ENCODE measurements at regions not wholly inside any gene's neighbourhood (a gene's known extent, or its start where the extent isn't known, plus 50 kb on each side); places are given as distances from the start of the nearest gene placed in this dataset.

DNA sequence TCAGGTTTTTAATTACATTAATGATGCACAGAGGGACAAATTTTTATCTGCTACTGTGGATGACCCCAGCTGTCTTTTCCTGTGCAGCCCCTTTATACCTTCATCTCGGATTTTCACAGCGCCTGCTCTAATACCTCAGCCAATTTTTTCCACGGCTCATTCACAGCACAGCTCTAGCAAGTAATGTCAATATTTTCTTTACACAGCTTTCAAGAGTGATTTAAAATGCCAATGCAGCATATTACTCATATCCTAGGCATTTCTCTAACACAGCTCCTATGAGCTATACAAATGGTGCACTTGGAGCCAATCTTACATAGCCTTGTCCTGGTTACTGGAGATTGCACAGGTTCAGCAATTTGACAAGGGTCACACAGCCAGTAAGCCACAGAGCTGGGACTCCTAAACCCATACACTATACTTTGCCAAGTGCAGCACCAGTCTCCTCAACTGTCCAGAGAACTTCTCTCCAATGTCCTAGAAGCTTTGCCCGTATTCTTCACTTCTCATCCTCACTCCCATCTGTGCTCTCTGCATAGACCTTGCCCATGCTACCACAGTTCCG lies 661.8 kb downstream of the DTWD2 start:
- TF ChIP-seq, protein P1, sequence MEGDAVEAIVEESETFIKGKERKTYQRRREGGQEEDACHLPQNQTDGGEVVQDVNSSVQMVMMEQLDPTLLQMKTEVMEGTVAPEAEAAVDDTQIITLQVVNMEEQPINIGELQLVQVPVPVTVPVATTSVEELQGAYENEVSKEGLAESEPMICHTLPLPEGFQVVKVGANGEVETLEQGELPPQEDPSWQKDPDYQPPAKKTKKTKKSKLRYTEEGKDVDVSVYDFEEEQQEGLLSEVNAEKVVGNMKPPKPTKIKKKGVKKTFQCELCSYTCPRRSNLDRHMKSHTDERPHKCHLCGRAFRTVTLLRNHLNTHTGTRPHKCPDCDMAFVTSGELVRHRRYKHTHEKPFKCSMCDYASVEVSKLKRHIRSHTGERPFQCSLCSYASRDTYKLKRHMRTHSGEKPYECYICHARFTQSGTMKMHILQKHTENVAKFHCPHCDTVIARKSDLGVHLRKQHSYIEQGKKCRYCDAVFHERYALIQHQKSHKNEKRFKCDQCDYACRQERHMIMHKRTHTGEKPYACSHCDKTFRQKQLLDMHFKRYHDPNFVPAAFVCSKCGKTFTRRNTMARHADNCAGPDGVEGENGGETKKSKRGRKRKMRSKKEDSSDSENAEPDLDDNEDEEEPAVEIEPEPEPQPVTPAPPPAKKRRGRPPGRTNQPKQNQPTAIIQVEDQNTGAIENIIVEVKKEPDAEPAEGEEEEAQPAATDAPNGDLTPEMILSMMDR (IDR thresholded peaks at IDR 0.05 in 8 of 11, conservative IDR thresholded peaks at IDR 0.05 in 3 of 11): no peak
- TF ChIP-seq POLR2A (IDR thresholded peaks at IDR 0.05) (no peak), POLR2AphosphoS5 (IDR thresholded peaks at IDR 0.05) (no peak)

Data from spleen (tissue), 7 donors.